ENCODE measurements at regions not wholly inside any gene's neighbourhood (a gene's known extent, or its start where the extent isn't known, plus 50 kb on each side); places are given as distances from the start of the nearest gene placed in this dataset.

DNA sequence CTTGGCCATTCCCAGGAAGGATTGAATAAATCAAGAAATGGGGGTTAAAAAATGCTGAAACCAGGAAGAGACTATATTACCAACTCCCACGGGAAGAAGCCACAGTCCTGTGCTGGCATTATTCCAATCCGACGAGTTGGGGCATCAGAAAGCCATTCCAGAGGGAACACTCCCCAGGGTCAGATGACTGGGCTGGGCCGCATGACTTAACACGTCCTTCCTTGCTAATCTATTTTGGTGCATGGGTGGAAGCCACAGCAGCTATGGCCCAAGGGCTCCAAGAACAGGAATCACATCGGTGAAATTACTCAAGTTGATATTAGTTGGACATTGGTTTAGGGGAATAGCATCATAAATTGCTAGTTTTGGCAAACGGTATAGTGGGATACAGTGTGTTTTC is 592.9 kb upstream of the NRP1 start:
- CTCF ChIA-PET = no interaction called here
- no peaks in the 10 kb centered on the region for H3K9me3 Mint-ChIP-seq (ENCODE audit: unreplicated experiment)
- DNase-seq = no peak
- Histone ChIP-seq H3K9me3 (no peaks in the 10 kb centered on the region), H3K4me3 (ENCODE audit: low read depth, low read length) (no peak overlapping the region), H3K36me3 (ENCODE audit: control insufficient read depth, insufficient read depth, low read length) (no peaks in the 10 kb centered on the region), H3K4me1 (0 out of 2 replicates have a peak, but pooled peaks cover 3% of the 10 kb centered on the region), H3K27me3 (replicated peaks; ENCODE audit: control insufficient read depth, insufficient read depth, low read length) (no peaks in the 10 kb centered on the region)
- H3K27me3 Mint-ChIP-seq (ENCODE audit: insufficient read depth, unreplicated experiment) = no peaks in the 10 kb centered on the region
- no peaks in the 10 kb centered on the region for H3K36me3 Mint-ChIP-seq (ENCODE audit: insufficient read depth, unreplicated experiment)
- no peak overlapping the region for H3K27ac Mint-ChIP-seq (ENCODE audit: unreplicated experiment)
- POLR2A ChIA-PET = no interaction called here
- H3K4me1 Mint-ChIP-seq (ENCODE audit: low read depth, unreplicated experiment) = no peaks in the 10 kb centered on the region
- no TSS peak for BruUV-seq (replicated peaks)
- no peak overlapping the region for H3K4me3 Mint-ChIP-seq (ENCODE audit: unreplicated experiment)
- TF ChIP-seq, protein P1, sequence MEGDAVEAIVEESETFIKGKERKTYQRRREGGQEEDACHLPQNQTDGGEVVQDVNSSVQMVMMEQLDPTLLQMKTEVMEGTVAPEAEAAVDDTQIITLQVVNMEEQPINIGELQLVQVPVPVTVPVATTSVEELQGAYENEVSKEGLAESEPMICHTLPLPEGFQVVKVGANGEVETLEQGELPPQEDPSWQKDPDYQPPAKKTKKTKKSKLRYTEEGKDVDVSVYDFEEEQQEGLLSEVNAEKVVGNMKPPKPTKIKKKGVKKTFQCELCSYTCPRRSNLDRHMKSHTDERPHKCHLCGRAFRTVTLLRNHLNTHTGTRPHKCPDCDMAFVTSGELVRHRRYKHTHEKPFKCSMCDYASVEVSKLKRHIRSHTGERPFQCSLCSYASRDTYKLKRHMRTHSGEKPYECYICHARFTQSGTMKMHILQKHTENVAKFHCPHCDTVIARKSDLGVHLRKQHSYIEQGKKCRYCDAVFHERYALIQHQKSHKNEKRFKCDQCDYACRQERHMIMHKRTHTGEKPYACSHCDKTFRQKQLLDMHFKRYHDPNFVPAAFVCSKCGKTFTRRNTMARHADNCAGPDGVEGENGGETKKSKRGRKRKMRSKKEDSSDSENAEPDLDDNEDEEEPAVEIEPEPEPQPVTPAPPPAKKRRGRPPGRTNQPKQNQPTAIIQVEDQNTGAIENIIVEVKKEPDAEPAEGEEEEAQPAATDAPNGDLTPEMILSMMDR (IDR thresholded peaks at IDR 0.05; ENCODE audit: insufficient read depth in 1 of 2, low read depth in 1 of 2, low read length in 1 of 2, severe bottlenecking in 1 of 2, unreplicated experiment in 1 of 2) = no peak
- intact Hi-C loops (cut with micrococcal nuclease; ENCODE audit: unreplicated experiment) = no loop called here

DNA sequence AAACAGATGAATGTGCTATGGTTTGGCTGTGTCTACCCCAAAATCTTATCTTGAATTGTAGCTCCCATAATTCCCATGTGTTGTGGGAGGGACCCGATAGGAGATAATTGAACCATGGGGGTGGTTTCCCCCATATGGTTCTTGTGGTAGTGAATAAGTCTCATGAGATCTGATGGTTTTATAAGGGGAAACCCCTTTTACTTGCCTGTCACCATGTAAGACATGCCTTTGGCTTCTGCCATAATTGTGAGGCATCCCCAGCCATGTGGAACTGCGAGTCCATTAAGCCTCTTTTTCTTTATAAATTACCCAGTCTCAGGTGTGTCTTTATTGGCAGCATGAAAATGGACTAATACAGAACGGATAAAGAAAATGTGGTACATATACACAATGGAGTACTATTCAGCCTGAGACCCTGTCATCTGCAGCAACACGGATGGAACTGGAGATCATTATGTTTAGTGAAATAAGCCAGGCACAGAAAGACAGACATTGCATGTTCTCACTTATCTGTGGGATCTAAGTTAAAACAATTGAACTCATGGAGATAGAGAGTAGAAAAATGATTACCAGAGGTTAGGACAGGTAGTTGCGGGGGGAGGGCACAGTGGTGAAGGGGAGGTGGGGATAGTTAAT is 587.6 kb upstream of the NRP1 start:
- no TSS peak for BruUV-seq (replicated peaks)
- H3K27me3 Mint-ChIP-seq (ENCODE audit: insufficient read depth, unreplicated experiment) = no peaks in the 10 kb centered on the region

DNA sequence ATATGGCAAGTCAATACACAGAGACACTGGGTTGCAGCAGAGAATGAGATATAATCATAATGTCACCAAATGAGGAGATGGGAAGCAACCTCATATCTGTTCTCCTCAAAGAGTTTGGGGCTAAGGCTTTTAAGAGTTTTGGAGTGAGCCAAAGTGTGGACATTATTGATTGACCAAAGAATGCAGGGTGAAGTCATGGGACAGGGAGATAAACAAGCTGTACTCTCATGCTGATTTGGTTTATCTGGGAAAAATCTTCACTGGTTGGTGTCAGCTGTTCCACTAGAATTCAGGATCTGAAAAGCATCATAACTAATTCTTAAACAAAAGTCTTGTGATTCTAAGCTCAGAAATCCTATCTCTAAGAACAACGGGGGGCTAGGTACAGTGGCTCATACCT is 585.9 kb upstream of the NRP1 start:
- no TSS peak for BruUV-seq (replicated peaks)
- H3K36me3 Mint-ChIP-seq (ENCODE audit: insufficient read depth, unreplicated experiment) = no peaks in the 10 kb centered on the region
- no peaks in the 10 kb centered on the region for H3K27me3 Mint-ChIP-seq (ENCODE audit: insufficient read depth, unreplicated experiment)
- ChIA-PET CTCF (no interaction called here), POLR2A (no interaction called here)
- H3K9me3 Mint-ChIP-seq (ENCODE audit: unreplicated experiment) = no peaks in the 10 kb centered on the region
- no peak for DNase-seq
- no peaks in the 10 kb centered on the region for H3K27me3 ChIP-seq (replicated peaks; ENCODE audit: control insufficient read depth, insufficient read depth, low read length)
- no peak overlapping the region for H3K4me3 Mint-ChIP-seq (ENCODE audit: unreplicated experiment)
- H3K4me1 ChIP-seq = peaks cover 12% of the 10 kb centered on the region
- H3K36me3 ChIP-seq (ENCODE audit: control insufficient read depth, insufficient read depth, low read length) = no peaks in the 10 kb centered on the region
- intact Hi-C loops (cut with micrococcal nuclease; ENCODE audit: unreplicated experiment) = no loop called here
- H3K9me3 ChIP-seq = no peaks in the 10 kb centered on the region
- H3K4me1 Mint-ChIP-seq (ENCODE audit: low read depth, unreplicated experiment) = peaks cover 9% of the 10 kb centered on the region
- TF ChIP-seq, protein P1 (IDR thresholded peaks at IDR 0.05; ENCODE audit: insufficient read depth in 1 of 2, low read depth in 1 of 2, low read length in 1 of 2, severe bottlenecking in 1 of 2, unreplicated experiment in 1 of 2) = no peak
- no peak overlapping the region for H3K27ac Mint-ChIP-seq (ENCODE audit: unreplicated experiment)
- no peak overlapping the region for H3K4me3 ChIP-seq (ENCODE audit: low read depth, low read length)

More for the DNA sequence above, 587.6 kb upstream of the NRP1 start:
- DNase-seq = no peak
- Mint-ChIP-seq H3K36me3 (ENCODE audit: insufficient read depth, unreplicated experiment) (no peaks in the 10 kb centered on the region), H3K9me3 (ENCODE audit: unreplicated experiment) (no peaks in the 10 kb centered on the region), H3K4me3 (ENCODE audit: unreplicated experiment) (no peak overlapping the region), H3K27ac (ENCODE audit: unreplicated experiment) (no peak overlapping the region), H3K4me1 (ENCODE audit: low read depth, unreplicated experiment) (peaks cover 8% of the 10 kb centered on the region)
- Histone ChIP-seq H3K4me1 (peaks cover 10% of the 10 kb centered on the region), H3K9me3 (no peaks in the 10 kb centered on the region), H3K4me3 (ENCODE audit: low read depth, low read length) (no peak overlapping the region), H3K36me3 (ENCODE audit: control insufficient read depth, insufficient read depth, low read length) (no peaks in the 10 kb centered on the region), H3K27me3 (replicated peaks; ENCODE audit: control insufficient read depth, insufficient read depth, low read length) (no peaks in the 10 kb centered on the region)
- intact Hi-C loops (cut with micrococcal nuclease; ENCODE audit: unreplicated experiment) = no loop called here
- TF ChIP-seq, protein P1 (IDR thresholded peaks at IDR 0.05; ENCODE audit: insufficient read depth in 1 of 2, low read depth in 1 of 2, low read length in 1 of 2, severe bottlenecking in 1 of 2, unreplicated experiment in 1 of 2) = no peak
- ChIA-PET POLR2A (no interaction called here), CTCF (no interaction called here)

Data from Caco-2 (cell line).